ENCODE measurements at regions not wholly inside any gene's neighbourhood (a gene's known extent, or its start where the extent isn't known, plus 50 kb on each side); places are given as distances from the start of the nearest gene placed in this dataset.

- TF ChIP-seq ZFX (IDR thresholded peaks at IDR 0.05) = no peak
- no peak overlapping the region for H3K27ac ChIP-seq
Observed at GRCh38 chr16:64308721-64309120, 813.1 kb downstream of the CDH11 start.

GRCh38 chr16:64307431-64307830 is 814.4 kb downstream of the CDH11 start:
- no peak overlapping the region for H3K27ac ChIP-seq
- TF ChIP-seq CTCF (conservative IDR thresholded peaks at IDR 0.05) (no peak), ZFX (IDR thresholded peaks at IDR 0.05) (no peak)

- TF ChIP-seq CTCF (conservative IDR thresholded peaks at IDR 0.05) (no peak), ZFX (IDR thresholded peaks at IDR 0.05) (no peak)
- H3K27ac ChIP-seq = no peak overlapping the region
Observed at GRCh38 chr16:64305663-64306062, 816.2 kb downstream of the CDH11 start.

GRCh38 chr16:64304951-64305350 is 816.9 kb downstream of the CDH11 start:
- H3K27ac ChIP-seq = no peak overlapping the region
- TF ChIP-seq CTCF (conservative IDR thresholded peaks at IDR 0.05) (no peak), ZFX (IDR thresholded peaks at IDR 0.05) (no peak)

- H3K27ac ChIP-seq = no peak overlapping the region
- TF ChIP-seq ZFX (IDR thresholded peaks at IDR 0.05) = no peak
- no peak for TF ChIP-seq CTCF (conservative IDR thresholded peaks at IDR 0.05)
Observed at GRCh38 chr16:64304396-64304795, 817.5 kb downstream of the CDH11 start.

- TF ChIP-seq CTCF (conservative IDR thresholded peaks at IDR 0.05) (no peak), ZFX (IDR thresholded peaks at IDR 0.05) (no peak)
Observed at GRCh38 chr16:64297863-64298600, 823.8 kb downstream of the CDH11 start.

GRCh38 chr16:64295466-64295865 is 826.4 kb downstream of the CDH11 start:
- no peak for TF ChIP-seq ZFX (IDR thresholded peaks at IDR 0.05)
- no peak for TF ChIP-seq CTCF (conservative IDR thresholded peaks at IDR 0.05)
- no peak overlapping the region for H3K27ac ChIP-seq

More at GRCh38 chr16:64297863-64298600, 823.8 kb downstream of the CDH11 start:
- no peak overlapping the region for H3K27ac ChIP-seq

- TF ChIP-seq CTCF (conservative IDR thresholded peaks at IDR 0.05) = no peak
- TF ChIP-seq ZFX (IDR thresholded peaks at IDR 0.05) = no peak
Observed at GRCh38 chr16:64292953-64293352, 828.9 kb downstream of the CDH11 start.

More at GRCh38 chr16:64292953-64293352, 828.9 kb downstream of the CDH11 start:
- no peak overlapping the region for H3K27ac ChIP-seq

All from C4-2B (cell line).